Right lobe of liver (tissue), 4 donors: ENCODE measurements at regions not wholly inside any gene's neighbourhood (a gene's known extent, or its start where the extent isn't known, plus 50 kb on each side); places are given as distances from the start of the nearest gene placed in this dataset.

Experiments
- POLR2A ChIP-seq: fragments of 450-650 bp; IDR thresholded peaks from one replicate; pipeline ENCODE4 v1.6.1; 2017; ENCODE audit warnings: antibody characterized with exemption, mild to moderate bottlenecking
- TF ChIP-seq, protein P1 (sequence below), 4 donors: fragments of 200-600 bp in 3 of 4; fragments of 450-650 bp in 1 of 4; IDR thresholded peaks; one replicate each; pipeline versions ENCODE4 v1.5.1 to v1.8.0; 2016 to 2022; ENCODE audit warnings: antibody characterized with exemption in 4 of 4, mild to moderate bottlenecking in 2 of 4
- donor health status: DM: no; HTN: no; CAD: no.
- donor health status: DM: no; HTN: no; CAD: no.
- donor health status: DM: no; HTN: yes; CAD: no.

DNA sequence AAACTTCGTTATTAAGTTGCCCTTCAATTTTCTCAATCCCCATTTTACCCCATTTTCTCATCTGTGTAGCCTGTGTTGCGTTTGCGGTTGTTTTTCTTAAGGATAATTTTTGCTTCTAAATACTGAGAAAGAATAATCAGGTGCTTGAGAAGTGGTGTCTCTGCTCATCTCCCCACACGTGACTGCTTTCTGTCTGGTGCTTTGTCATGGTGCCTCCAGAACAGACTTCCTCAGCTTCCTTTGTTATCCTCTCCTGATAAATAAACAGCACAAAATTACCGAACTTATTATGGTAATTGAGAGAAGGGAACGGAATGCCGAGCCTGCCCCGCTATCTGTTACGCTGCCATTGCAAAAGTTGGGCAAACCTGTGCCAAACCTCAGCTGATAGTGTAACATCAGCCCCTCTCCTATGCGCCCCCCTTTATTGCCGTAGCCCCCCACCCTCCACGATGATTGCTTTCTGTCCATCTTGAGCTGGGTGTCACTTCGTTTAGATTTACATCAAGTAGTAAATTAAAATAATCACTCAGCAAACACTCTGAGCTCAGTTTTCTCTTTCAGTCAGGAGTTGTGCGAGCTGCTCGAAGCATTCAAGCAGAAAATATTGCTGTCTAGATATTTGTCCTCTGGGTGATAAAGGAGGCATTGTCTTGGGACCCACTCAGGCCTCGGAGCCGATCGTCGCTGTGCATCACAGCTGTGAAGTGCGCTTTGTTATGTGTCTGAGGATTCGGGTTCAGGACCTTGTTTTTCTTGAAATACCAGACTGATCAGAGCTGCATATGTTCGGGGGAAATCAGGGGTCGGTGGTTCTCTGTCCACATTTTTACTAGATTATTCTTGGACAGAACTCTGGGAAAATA lies 1008.5 kb upstream of the FANCL start:
- TF ChIP-seq POLR2A = no peak
- TF ChIP-seq, protein P1, sequence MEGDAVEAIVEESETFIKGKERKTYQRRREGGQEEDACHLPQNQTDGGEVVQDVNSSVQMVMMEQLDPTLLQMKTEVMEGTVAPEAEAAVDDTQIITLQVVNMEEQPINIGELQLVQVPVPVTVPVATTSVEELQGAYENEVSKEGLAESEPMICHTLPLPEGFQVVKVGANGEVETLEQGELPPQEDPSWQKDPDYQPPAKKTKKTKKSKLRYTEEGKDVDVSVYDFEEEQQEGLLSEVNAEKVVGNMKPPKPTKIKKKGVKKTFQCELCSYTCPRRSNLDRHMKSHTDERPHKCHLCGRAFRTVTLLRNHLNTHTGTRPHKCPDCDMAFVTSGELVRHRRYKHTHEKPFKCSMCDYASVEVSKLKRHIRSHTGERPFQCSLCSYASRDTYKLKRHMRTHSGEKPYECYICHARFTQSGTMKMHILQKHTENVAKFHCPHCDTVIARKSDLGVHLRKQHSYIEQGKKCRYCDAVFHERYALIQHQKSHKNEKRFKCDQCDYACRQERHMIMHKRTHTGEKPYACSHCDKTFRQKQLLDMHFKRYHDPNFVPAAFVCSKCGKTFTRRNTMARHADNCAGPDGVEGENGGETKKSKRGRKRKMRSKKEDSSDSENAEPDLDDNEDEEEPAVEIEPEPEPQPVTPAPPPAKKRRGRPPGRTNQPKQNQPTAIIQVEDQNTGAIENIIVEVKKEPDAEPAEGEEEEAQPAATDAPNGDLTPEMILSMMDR (IDR thresholded peaks at IDR 0.05) = no peak
